NT2/D1 (cell line): ENCODE measurements at regions not wholly inside any gene's neighbourhood (a gene's known extent, or its start where the extent isn't known, plus 50 kb on each side); places are given as distances from the start of the nearest gene placed in this dataset.

ENCODE experiments used
- DNase-seq: peaks from one replicate; pipeline ENCODE4 v3.0.0-alpha.2; 2011; ENCODE audit warnings: low read depth, low spot score
- H3K27me3 ChIP-seq: 2 replicates; pipeline ENCODE4 v1.6.0; 2011; ENCODE audit warnings: mild to moderate bottlenecking; ENCODE audit not compliant: insufficient read length, insufficient read depth
- H3K36me3 ChIP-seq: 2 replicates; pipeline ENCODE4 v1.6.1; 2011; ENCODE audit warnings: mild to moderate bottlenecking, low read length, mixed read lengths; ENCODE audit not compliant: insufficient read depth, insufficient read length
- H3K4me1 ChIP-seq: 2 replicates; pipeline ENCODE4 v1.5.1; 2011; ENCODE audit not compliant: insufficient read depth, insufficient read length
- H3K4me3 ChIP-seq: 2 replicates; pipeline ENCODE4 v1.5.1; 2011; ENCODE audit warnings: low read depth; ENCODE audit not compliant: insufficient read length
- H3K9ac ChIP-seq: 2 replicates; pipeline ENCODE4 v1.6.0; 2011; ENCODE audit warnings: low read depth; ENCODE audit not compliant: insufficient read length
- H3K9me3 ChIP-seq: 2 replicates; pipeline ENCODE4 v1.5.1; 2011; ENCODE audit warnings: mild to moderate bottlenecking, low read length; ENCODE audit not compliant: insufficient read depth
- SUZ12 ChIP-seq: IDR thresholded peaks from 2 replicates; pipeline ENCODE4 v1.6.1; 2011; ENCODE audit not compliant: insufficient read length, insufficient read depth; ENCODE audit errors: extremely low read depth
- YY1 ChIP-seq: IDR thresholded peaks from 2 replicates; pipeline ENCODE4 v1.6.1; 2011; ENCODE audit not compliant: insufficient read length, insufficient read depth
- ZNF274 ChIP-seq: IDR thresholded peaks from 2 replicates; pipeline ENCODE4 v1.6.1; 2011; ENCODE audit warnings: mild to moderate bottlenecking, low read depth, low read length

DNA sequence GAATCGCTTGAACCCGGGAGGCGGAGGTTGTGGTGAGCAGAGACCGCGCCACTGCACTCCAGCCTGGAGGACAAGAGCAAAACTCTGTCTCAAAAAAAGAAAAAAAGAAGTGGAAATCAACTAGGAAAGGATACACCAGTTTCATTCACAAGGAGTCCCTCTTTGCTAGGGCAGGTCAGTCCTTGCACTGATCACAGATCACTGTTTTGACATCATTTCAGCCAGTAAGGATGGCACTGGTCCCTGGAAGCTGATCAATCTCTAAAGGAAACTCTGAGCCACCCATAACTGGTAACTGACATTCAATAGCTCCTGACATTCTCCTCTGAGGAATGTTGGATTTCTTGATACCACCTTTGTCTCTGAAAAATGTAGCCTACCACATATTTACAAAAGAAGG is 243.1 kb upstream of the SLC35B3 start:
- Histone ChIP-seq H3K27me3 (no peaks in the 10 kb centered on the region), H3K4me1 (no peaks in the 10 kb centered on the region), H3K9me3 (no peaks in the 10 kb centered on the region), H3K36me3 (no peaks in the 10 kb centered on the region), H3K4me3 (no peak overlapping the region), H3K9ac (no peak overlapping the region)
- DNase-seq, result no peak
- TF ChIP-seq YY1 (no peak), SUZ12 (no peak), ZNF274 (no peak)

DNA sequence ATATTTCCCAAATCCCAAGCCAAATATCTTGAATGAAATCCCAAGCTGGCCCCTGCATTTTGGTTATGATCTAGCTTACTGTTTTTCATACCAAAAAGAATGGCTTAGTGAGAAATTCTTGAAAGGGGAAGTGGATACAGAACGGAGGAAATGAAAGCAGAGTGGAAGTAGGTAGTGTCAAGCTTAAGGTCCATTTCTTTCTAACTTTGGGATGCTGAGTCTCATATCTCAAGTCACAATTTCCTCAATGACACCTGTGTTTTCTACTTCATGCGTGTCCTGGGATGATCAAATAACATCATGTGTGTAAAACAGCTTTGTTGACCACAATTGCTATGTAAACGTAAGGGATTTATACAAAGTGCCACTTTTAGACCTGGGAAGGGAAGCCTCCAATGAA is 238.8 kb upstream of the SLC35B3 start:
- no peaks in the 10 kb centered on the region for H3K27me3 ChIP-seq
- H3K9me3 ChIP-seq, result no peaks in the 10 kb centered on the region
- TF ChIP-seq YY1, result no peak
- no peak for TF ChIP-seq ZNF274
- no peak for TF ChIP-seq SUZ12
- H3K36me3 ChIP-seq, result no peaks in the 10 kb centered on the region
- no peak overlapping the region for H3K9ac ChIP-seq
- DNase-seq, result no peak
- H3K4me3 ChIP-seq, result no peak overlapping the region
- H3K4me1 ChIP-seq, result no peaks in the 10 kb centered on the region

- Histone ChIP-seq H3K4me1 (no peaks in the 10 kb centered on the region), H3K36me3 (no peaks in the 10 kb centered on the region), H3K4me3 (no peak overlapping the region), H3K9ac (no peak overlapping the region), H3K9me3 (no peaks in the 10 kb centered on the region), H3K27me3 (no peaks in the 10 kb centered on the region)
- TF ChIP-seq YY1, result no peak
- no peak for TF ChIP-seq SUZ12
- TF ChIP-seq ZNF274, result no peak
- no peak for DNase-seq
These were observed 237.5 kb upstream of the SLC35B3 start for GRCh38 chr6:8672882-8673281.

GRCh38 chr6:8670792-8671191 is 235.4 kb upstream of the SLC35B3 start:
- Histone ChIP-seq H3K4me3 (no peak overlapping the region), H3K9me3 (no peaks in the 10 kb centered on the region), H3K36me3 (no peaks in the 10 kb centered on the region), H3K27me3 (no peaks in the 10 kb centered on the region), H3K4me1 (no peaks in the 10 kb centered on the region), H3K9ac (no peak overlapping the region)
- no peak for DNase-seq
- TF ChIP-seq SUZ12 (no peak), ZNF274 (no peak), YY1 (no peak)

DNA sequence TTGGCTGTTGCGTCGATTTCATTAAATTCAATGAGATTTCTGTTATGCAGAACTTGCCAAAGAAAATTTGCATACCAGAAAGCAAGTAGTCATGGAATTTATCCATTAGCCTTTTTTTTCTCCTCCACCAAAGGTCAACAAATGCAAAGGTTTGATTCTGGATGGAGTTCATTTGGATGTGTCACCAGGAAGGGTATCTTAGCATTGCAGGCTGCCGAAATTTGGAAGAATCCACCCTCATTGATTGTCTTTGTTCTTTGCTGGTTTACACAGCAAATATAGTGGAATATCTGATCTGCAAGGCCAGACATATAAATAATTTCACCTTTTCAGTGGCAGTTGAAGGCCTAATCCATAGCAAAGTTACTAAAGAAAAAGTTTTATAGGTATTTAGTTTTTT is 229.4 kb upstream of the SLC35B3 start:
- Histone ChIP-seq H3K4me3 (no peak overlapping the region), H3K4me1 (no peaks in the 10 kb centered on the region), H3K9ac (no peak overlapping the region), H3K27me3 (no peaks in the 10 kb centered on the region), H3K9me3 (no peaks in the 10 kb centered on the region), H3K36me3 (no peaks in the 10 kb centered on the region)
- TF ChIP-seq ZNF274, result no peak
- TF ChIP-seq SUZ12, result no peak
- no peak for TF ChIP-seq YY1
- DNase-seq, result no peak

DNA sequence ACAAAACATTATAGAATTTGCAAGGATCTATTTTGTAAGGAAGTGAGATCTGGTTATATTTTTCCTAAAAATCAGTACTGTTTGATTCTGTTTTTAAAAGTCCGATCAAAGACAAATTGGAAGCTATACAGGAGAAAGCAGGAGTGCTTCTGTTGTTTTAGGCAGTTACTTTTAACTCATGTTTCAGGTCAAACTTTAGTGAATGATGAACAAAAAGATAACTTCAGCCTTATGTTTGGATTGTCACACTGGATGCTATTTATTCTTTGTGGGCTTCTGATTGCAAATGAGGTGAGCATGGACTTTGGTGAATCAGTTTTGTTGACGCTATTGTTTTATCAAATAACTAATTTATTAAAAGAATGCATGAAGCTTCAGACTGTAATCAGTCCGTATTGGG is 228.7 kb upstream of the SLC35B3 start:
- Histone ChIP-seq H3K4me3 (no peak overlapping the region), H3K36me3 (no peaks in the 10 kb centered on the region), H3K9me3 (no peaks in the 10 kb centered on the region), H3K27me3 (no peaks in the 10 kb centered on the region), H3K9ac (no peak overlapping the region), H3K4me1 (no peaks in the 10 kb centered on the region)
- TF ChIP-seq YY1, result no peak
- TF ChIP-seq ZNF274, result no peak
- TF ChIP-seq SUZ12, result no peak
- no peak for DNase-seq

DNA sequence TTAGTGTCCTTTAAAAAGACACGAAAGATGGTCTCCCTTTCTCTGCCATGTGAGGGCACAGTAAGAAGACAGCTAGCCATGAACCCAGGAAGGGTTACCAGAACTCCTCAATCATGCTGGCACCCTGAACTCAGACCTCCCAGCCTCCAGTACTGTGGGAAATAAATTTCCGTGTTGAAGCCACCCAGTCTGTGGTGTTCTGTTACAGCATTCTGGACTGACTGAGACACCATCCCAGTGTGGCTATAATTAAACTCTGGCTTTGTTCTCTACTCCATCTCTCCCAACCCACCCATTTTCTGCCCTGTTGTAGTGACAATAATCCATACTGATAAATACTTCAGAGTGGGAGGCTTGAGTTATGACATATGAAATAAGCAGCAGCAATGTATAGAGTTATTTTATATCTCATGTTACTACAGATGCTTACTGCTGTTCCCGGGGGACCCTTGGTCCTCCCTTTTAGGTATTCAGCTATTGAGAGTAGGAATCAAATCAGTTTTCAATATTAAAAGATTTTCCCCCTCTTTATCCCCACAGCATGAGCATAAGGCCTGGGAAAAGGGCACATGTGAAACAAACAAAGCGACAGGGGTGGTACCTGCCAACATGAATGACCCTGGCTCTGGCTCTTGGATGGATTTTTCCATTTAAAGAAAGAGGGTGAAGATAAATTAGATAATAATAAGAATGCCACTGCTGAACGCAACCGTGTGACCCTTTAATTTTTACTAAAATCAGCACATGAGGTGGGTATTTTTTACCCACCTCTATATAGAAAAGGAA is 224.3 kb upstream of the SLC35B3 start:
- no peaks in the 10 kb centered on the region for H3K36me3 ChIP-seq
- TF ChIP-seq SUZ12, result no peak
- H3K9me3 ChIP-seq, result no peaks in the 10 kb centered on the region
- H3K4me3 ChIP-seq, result no peak overlapping the region
- no peak overlapping the region for H3K9ac ChIP-seq
- H3K4me1 ChIP-seq, result no peaks in the 10 kb centered on the region
- H3K27me3 ChIP-seq, result no peaks in the 10 kb centered on the region
- DNase-seq, result no peak

DNA sequence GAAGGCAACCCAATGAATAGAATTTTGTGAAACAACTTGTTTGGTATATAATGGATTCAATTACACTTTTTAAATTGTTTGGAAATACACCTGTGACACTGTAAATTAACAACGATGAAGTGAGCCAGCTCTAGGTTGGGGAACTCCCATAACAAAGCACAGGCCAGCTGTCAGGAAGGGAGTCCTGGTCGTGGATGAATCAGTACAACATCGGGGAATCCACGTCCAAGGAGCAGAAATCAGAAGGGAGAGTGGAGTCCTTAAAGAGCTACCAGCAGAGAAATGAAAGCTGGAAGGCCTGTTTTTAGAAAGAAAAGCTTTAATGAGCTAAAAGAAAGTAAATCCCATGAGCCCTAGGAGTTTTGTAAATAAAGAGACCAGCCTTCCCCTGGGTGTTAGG is 223.1 kb upstream of the SLC35B3 start:
- DNase-seq, result no peak
- TF ChIP-seq ZNF274 (no peak), YY1 (no peak), SUZ12 (no peak)
- Histone ChIP-seq H3K9ac (no peak overlapping the region), H3K4me3 (no peak overlapping the region), H3K9me3 (no peaks in the 10 kb centered on the region), H3K27me3 (no peaks in the 10 kb centered on the region), H3K36me3 (no peaks in the 10 kb centered on the region), H3K4me1 (no peaks in the 10 kb centered on the region)
